ENCODE measurements at regions not wholly inside any gene's neighbourhood (a gene's known extent, or its start where the extent isn't known, plus 50 kb on each side); places are given as distances from the start of the nearest gene placed in this dataset.
"Not testable (repeated sequence)": the region's sequence is repeated elsewhere in the genome, so short reads cannot be mapped to it uniquely, and the experiment has no call there.

- DNase-seq (ENCODE audit: low read depth, low spot score): no peak
Measured at GRCh38 chr2:8438476-8438875, 243.4 kb upstream of the ID2 start.

- DNase-seq (ENCODE audit: low read depth, low spot score): no peak
Measured at GRCh38 chr2:8438996-8439395, 242.9 kb upstream of the ID2 start.

GRCh38 chr2:8440029-8440778 is 241.7 kb upstream of the ID2 start:
- no peak for DNase-seq (ENCODE audit: low read depth, low spot score)

- no peak for DNase-seq (ENCODE audit: low read depth, low spot score)
Measured at GRCh38 chr2:8441371-8441770, 240.5 kb upstream of the ID2 start.

GRCh38 chr2:8441986-8442385 is 239.9 kb upstream of the ID2 start:
- DNase-seq (ENCODE audit: low read depth, low spot score): no peak

GRCh38 chr2:8442833-8443486 is 238.9 kb upstream of the ID2 start:
- no peak for DNase-seq (ENCODE audit: low read depth, low spot score)

GRCh38 chr2:8445580-8445979 is 236.3 kb upstream of the ID2 start:
- no peak for DNase-seq (ENCODE audit: low read depth, low spot score)

- not testable (repeated sequence) for DNase-seq (ENCODE audit: low read depth, low spot score)
Measured at GRCh38 chr2:8446751-8447150, 235.1 kb upstream of the ID2 start.

- no peak for DNase-seq (ENCODE audit: low read depth, low spot score)
Measured at GRCh38 chr2:8447610-8448221, 234.1 kb upstream of the ID2 start.

GRCh38 chr2:8448824-8449556 is 232.9 kb upstream of the ID2 start:
- DNase-seq (ENCODE audit: low read depth, low spot score): no peak

- DNase-seq (ENCODE audit: low read depth, low spot score): no peak
Measured at GRCh38 chr2:8451273-8451672, 230.6 kb upstream of the ID2 start.

GRCh38 chr2:8452296-8452695 is 229.6 kb upstream of the ID2 start:
- DNase-seq (ENCODE audit: low read depth, low spot score): no peak

- DNase-seq (ENCODE audit: low read depth, low spot score): no peak
Measured at GRCh38 chr2:8452979-8453903, 228.6 kb upstream of the ID2 start.

GRCh38 chr2:8453904-8454302 is 228.0 kb upstream of the ID2 start:
- no peak for DNase-seq (ENCODE audit: low read depth, low spot score)

- no peak for DNase-seq (ENCODE audit: low read depth, low spot score)
Measured at GRCh38 chr2:8454797-8455196, 227.1 kb upstream of the ID2 start.

- no peak for DNase-seq (ENCODE audit: low read depth, low spot score)
Measured at GRCh38 chr2:8455236-8456150, 226.4 kb upstream of the ID2 start.

- no peak for DNase-seq (ENCODE audit: low read depth, low spot score)
Measured at GRCh38 chr2:8456151-8457091, 225.4 kb upstream of the ID2 start.

GRCh38 chr2:8457092-8457481 is 224.8 kb upstream of the ID2 start:
- no peak for DNase-seq (ENCODE audit: low read depth, low spot score)

Measured in iPS DF 19.7 (cell line).